KMS-11 (cell line): ENCODE measurements at regions not wholly inside any gene's neighbourhood (a gene's known extent, or its start where the extent isn't known, plus 50 kb on each side); places are given as distances from the start of the nearest gene placed in this dataset.
A peak's percentile ranks its signal among the peaks of the same experiment; 100 is the strongest.

ENCODE experiments used
- H2AFZ ChIP-seq: fragments of 200-600 bp; sonication (generic); 2 replicates; pipeline ENCODE4 v1.6.1; 2016; ENCODE audit warnings: antibody characterized with exemption, mixed run types, low read depth
- H3K27ac ChIP-seq: fragments of 200-600 bp; sonication (generic); 2 replicates; pipeline ENCODE4 v1.6.1; 2016; ENCODE audit warnings: mild to moderate bottlenecking, mixed run types
- H3K27me3 ChIP-seq: fragments of 200-600 bp; sonication (generic); 2 replicates; pipeline ENCODE4 v1.6.1; 2017; ENCODE audit warnings: mild to moderate bottlenecking, low read depth, mixed run types, moderate library complexity; ENCODE audit not compliant: insufficient read depth
- H3K36me3 ChIP-seq: fragments of 200-600 bp; sonication (generic); 2 replicates; pipeline ENCODE4 v1.6.1; 2017; ENCODE audit warnings: mild to moderate bottlenecking, mixed run types; ENCODE audit not compliant: insufficient read depth
- H3K4me1 ChIP-seq: fragments of 200-600 bp; sonication (generic); 2 replicates; pipeline ENCODE4 v1.6.1; 2016; ENCODE audit warnings: mild to moderate bottlenecking, low read depth, mixed run types; ENCODE audit not compliant: poor library complexity, severe bottlenecking
- H3K4me2 ChIP-seq: fragments of 200-600 bp; sonication (generic); 2 replicates; pipeline ENCODE4 v1.7.0; 2016; ENCODE audit warnings: mild to moderate bottlenecking, mixed run types
- H3K4me3 ChIP-seq: fragments of 200-600 bp; sonication (generic); IDR thresholded peaks from 2 replicates; pipeline ENCODE4 v1.6.1; 2017; ENCODE audit warnings: low read depth, low read length, mixed read lengths; ENCODE audit not compliant: insufficient read depth
- H3K79me2 ChIP-seq: fragments of 200-600 bp; sonication (generic); 2 replicates; pipeline ENCODE4 v1.6.1; 2016; ENCODE audit warnings: low read depth, mixed run types; ENCODE audit not compliant: insufficient read depth
- H3K9ac ChIP-seq: fragments of 200-600 bp; sonication (generic); 2 replicates; pipeline ENCODE4 v1.6.1; 2016; ENCODE audit warnings: mild to moderate bottlenecking, mixed run types
- H4K20me1 ChIP-seq: fragments of 200-600 bp; sonication (generic); 2 replicates; pipeline ENCODE4 v1.6.1; 2016; ENCODE audit warnings: mild to moderate bottlenecking, mixed run types; ENCODE audit not compliant: insufficient read depth
- TF ChIP-seq, protein P1 (sequence below): fragments of 200-600 bp; sonication (generic); conservative IDR thresholded peaks from 2 replicates; pipeline ENCODE4 v1.6.1; 2017; ENCODE audit warnings: low read depth, mild to moderate bottlenecking, antibody characterized with exemption, low read length, moderate library complexity, mixed read lengths

DNA sequence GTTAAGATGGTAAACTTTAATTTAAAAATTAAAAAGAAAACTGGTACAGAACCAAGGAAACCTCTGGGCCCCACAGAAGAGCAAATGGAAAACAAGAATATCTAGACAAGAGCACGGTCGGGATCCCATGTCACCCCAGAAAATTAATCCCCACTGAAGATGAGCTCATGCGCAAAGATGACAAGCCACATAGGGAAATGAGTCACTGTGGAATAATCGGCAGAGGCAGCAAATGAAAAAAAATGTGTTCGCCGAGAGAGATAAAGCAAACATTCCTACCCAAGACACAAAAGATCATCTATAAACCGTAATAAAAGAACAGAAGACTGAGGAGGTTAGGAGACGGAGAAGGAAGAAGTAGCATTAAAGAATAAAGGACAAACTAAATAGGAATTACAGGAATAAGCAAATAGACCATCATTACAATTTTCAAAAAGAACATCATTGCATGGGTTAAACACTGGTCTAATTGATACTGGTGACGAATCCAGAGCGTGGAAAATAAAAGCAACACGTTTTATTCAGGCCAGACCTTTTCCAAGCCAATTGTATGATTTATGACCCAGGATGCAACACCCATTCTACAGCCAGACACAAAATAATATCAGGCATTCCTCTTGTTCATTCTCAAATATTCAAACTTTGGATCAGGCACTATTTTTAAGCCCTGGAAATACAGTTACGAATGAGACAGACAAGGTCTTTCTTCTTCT is 138.0 kb upstream of the ARID1B start:
- no peak overlapping the region for H3K27ac ChIP-seq
- H3K9ac ChIP-seq: no peak overlapping the region
- H3K79me2 ChIP-seq: no peaks in the 10 kb centered on the region
- TF ChIP-seq, protein P1, sequence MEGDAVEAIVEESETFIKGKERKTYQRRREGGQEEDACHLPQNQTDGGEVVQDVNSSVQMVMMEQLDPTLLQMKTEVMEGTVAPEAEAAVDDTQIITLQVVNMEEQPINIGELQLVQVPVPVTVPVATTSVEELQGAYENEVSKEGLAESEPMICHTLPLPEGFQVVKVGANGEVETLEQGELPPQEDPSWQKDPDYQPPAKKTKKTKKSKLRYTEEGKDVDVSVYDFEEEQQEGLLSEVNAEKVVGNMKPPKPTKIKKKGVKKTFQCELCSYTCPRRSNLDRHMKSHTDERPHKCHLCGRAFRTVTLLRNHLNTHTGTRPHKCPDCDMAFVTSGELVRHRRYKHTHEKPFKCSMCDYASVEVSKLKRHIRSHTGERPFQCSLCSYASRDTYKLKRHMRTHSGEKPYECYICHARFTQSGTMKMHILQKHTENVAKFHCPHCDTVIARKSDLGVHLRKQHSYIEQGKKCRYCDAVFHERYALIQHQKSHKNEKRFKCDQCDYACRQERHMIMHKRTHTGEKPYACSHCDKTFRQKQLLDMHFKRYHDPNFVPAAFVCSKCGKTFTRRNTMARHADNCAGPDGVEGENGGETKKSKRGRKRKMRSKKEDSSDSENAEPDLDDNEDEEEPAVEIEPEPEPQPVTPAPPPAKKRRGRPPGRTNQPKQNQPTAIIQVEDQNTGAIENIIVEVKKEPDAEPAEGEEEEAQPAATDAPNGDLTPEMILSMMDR: no peak
- no peaks in the 10 kb centered on the region for H3K36me3 ChIP-seq
- no peak overlapping the region for H3K4me3 ChIP-seq
- no peaks in the 10 kb centered on the region for H4K20me1 ChIP-seq
- H3K4me1 ChIP-seq: peaks cover 35% of the 10 kb centered on the region
- H3K27me3 ChIP-seq: no peaks in the 10 kb centered on the region
- no peak overlapping the region for H3K4me2 ChIP-seq
- H2AFZ ChIP-seq: no peak overlapping the region

DNA sequence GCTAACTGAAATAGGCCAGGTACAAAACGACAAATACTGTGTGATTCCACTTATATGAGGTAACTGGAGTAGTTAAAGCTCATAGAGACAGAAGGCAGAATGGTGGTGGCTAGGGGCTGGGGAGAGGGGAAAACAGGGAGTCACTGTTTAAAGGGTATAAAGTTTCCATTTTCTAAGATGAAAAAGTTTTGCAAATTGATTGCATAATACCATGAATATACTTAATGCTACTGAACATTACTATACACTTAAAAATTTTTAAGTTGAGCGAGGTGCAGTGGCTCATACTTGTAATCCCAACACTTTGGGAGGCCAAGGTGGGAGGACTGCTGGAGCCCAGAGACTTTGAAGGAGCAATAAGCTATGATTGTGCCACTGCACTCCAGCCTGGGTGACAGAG is 138.6 kb upstream of the ARID1B start:
- Histone ChIP-seq H2AFZ (no peak overlapping the region), H3K9ac (no peak overlapping the region), H3K27me3 (no peaks in the 10 kb centered on the region), H4K20me1 (no peaks in the 10 kb centered on the region), H3K4me1 (peaks cover 41% of the 10 kb centered on the region), H3K79me2 (no peaks in the 10 kb centered on the region), H3K4me3 (no peak overlapping the region), H3K4me2 (no peak overlapping the region), H3K27ac (no peak overlapping the region), H3K36me3 (no peaks in the 10 kb centered on the region)
- TF ChIP-seq, protein P1: no peak

DNA sequence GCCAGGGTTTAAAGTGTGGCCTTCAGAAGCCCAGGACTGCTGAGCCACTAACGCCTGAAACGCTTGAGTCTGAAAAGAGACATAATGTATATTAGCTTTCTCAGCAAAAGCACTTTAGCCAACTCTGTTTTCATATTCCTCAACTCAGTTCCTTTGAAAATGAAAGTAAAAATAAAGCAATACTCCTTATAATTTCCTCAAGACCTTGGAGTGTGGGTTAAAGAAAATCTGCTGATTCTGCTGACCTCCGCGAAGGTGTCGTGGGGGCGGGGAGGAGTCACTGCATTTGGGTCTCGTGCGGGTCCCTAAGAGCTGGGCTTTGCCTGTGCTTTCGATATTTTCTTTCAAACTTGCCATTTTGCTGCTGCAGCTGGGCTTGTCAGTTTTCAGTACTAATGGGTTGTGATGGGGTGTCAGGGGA is 142.2 kb upstream of the ARID1B start:
- TF ChIP-seq, protein P1: no peak
- no peaks in the 10 kb centered on the region for H3K36me3 ChIP-seq
- H3K27ac ChIP-seq: peak overlapping the region; percentile 34
- H4K20me1 ChIP-seq: no peaks in the 10 kb centered on the region
- H3K9ac ChIP-seq: peak overlapping the region; percentile 34; the same call in 1 of the 2 replicates
- H3K79me2 ChIP-seq: no peaks in the 10 kb centered on the region
- no peak overlapping the region for H3K4me3 ChIP-seq
- H2AFZ ChIP-seq: peak overlapping the region; percentile 60
- H3K4me1 ChIP-seq: peaks cover 42% of the 10 kb centered on the region
- peak overlapping the region; percentile 71 for H3K4me2 ChIP-seq
- no peaks in the 10 kb centered on the region for H3K27me3 ChIP-seq

DNA sequence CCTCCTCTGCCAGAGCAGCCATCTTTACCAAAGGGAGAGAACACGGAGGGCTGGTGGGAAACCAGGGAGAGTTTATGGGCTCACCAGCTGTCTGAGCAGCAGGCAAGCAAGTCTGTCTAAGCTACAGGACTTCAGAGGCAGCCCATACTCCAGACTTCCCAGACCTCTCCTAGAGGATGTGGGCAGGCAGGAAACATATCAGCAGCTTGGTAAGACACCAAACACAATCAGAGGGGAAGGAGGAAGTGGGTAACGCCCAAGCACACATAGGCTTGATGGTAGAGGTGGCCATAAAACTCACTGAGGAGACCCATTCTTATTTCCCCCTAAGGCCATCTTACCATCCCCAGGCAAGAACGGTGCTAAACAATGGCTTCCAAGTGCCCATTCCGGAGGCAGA is 143.1 kb upstream of the ARID1B start:
- Histone ChIP-seq H3K36me3 (no peaks in the 10 kb centered on the region), H4K20me1 (no peaks in the 10 kb centered on the region), H3K4me1 (peaks cover 42% of the 10 kb centered on the region), H3K9ac (no peak overlapping the region), H3K79me2 (no peaks in the 10 kb centered on the region), H3K4me3 (no peak overlapping the region), H2AFZ (peak overlapping the region; percentile 60; the same call in 1 of the 2 replicates), H3K27me3 (no peaks in the 10 kb centered on the region), H3K27ac (no peak overlapping the region), H3K4me2 (peak overlapping the region; percentile 71)
- TF ChIP-seq, protein P1: no peak
